IMR-90 (cell line): ENCODE measurements at regions not wholly inside any gene's neighbourhood (a gene's known extent, or its start where the extent isn't known, plus 50 kb on each side); places are given as distances from the start of the nearest gene placed in this dataset.

ENCODE experiments used
- ATAC-seq: fragments of 200-7000 bp; cut with Tn5 transposase; 2 replicates; pipeline ENCODE4 v1.9.1; 2020; ENCODE audit warnings: low read depth, mild to moderate bottlenecking, moderate library complexity
- BruUV-seq: library from RNA; stranded (reverse); fragments of 400-500 nt; replicated peaks from 2 replicates; lab custom pipeline; 2021; lab: Mats Ljungman, UMichigan
- CTCF ChIA-PET: fragments of 300-600 bp; formaldehyde crosslinking; extraction: SDS; loops from one replicate; lab custom pipeline; 2021; ENCODE audit warnings: antibody characterized with exemption; lab: Yijun Ruan, JAX
- POLR2A ChIA-PET: fragments of 300-600 bp; sonication (Branson Sonifier 250); formaldehyde crosslinking; loops from one replicate; lab custom pipeline; 2022; ENCODE audit warnings: antibody characterized with exemption; ENCODE audit not compliant: unreplicated experiment; lab: Charles Lee
- DNase-seq: peaks from one replicate; pipeline ENCODE4 v3.0.0; 2013
- H2AFZ ChIP-seq: replicated peaks from 2 replicates; pipeline ENCODE3; 2013; ENCODE audit warnings: low read length, mild to moderate bottlenecking; ENCODE audit not compliant: poor library complexity
- H2AK5ac ChIP-seq: 2 replicates; pipeline ENCODE4 v1.6.1; 2013; ENCODE audit warnings: low read depth, low read length, inconsistent platforms
- H2AK9ac ChIP-seq: replicated peaks from 2 replicates; pipeline ENCODE3; 2013; ENCODE audit warnings: mild to moderate bottlenecking, low read depth, low read length, moderate library complexity; ENCODE audit not compliant: poor library complexity
- H2BK120ac ChIP-seq: 2 replicates; pipeline ENCODE4 v1.6.1; 2013; ENCODE audit warnings: low read depth, low read length, inconsistent platforms
- H2BK15ac ChIP-seq: 3 replicates; pipeline ENCODE4 v1.6.1; 2013; ENCODE audit warnings: low read depth, low read length, inconsistent platforms
- H2BK20ac ChIP-seq: 2 replicates; pipeline ENCODE4 v1.6.1; 2013; ENCODE audit warnings: low read depth, mild to moderate bottlenecking, inconsistent platforms, low read length, moderate library complexity
- H2BK5ac ChIP-seq: 2 replicates; pipeline ENCODE4 v1.6.1; 2013; ENCODE audit warnings: mild to moderate bottlenecking, low read depth, low read length, inconsistent platforms; ENCODE audit not compliant: poor library complexity, severe bottlenecking
- H3K14ac ChIP-seq: replicated peaks from 2 replicates; pipeline ENCODE4 v1.6.1; 2013; ENCODE audit warnings: low read depth, low read length, inconsistent platforms
- H3K18ac ChIP-seq: 2 replicates; pipeline ENCODE4 v1.6.1; 2013; ENCODE audit warnings: low read depth, low read length, control low read depth
- H3K23ac ChIP-seq: 2 replicates; pipeline ENCODE4 v1.6.1; 2013; ENCODE audit warnings: low read depth, low read length, inconsistent platforms
- H3K27ac ChIP-seq: 2 replicates; pipeline ENCODE4 v1.5.1; 2013; ENCODE audit warnings: mild to moderate bottlenecking, control low read depth, low read length; ENCODE audit not compliant: insufficient read depth
- H3K27me3 ChIP-seq: 2 replicates; pipeline ENCODE4 v1.6.1; 2013; ENCODE audit warnings: low read length; ENCODE audit not compliant: control insufficient read depth, insufficient read depth
- H3K36me3 ChIP-seq: 2 replicates; pipeline ENCODE4 v1.6.1; 2013; ENCODE audit warnings: low read length, mixed read lengths; ENCODE audit not compliant: control insufficient read depth, insufficient read depth
- H3K4ac ChIP-seq: 2 replicates; pipeline ENCODE4 v1.6.1; 2013; ENCODE audit warnings: low read depth, low read length, inconsistent platforms
- H3K4me1 ChIP-seq: 2 replicates; pipeline ENCODE4 v1.6.1; 2013; ENCODE audit warnings: low read length, mixed read lengths; ENCODE audit not compliant: control insufficient read depth, insufficient read depth
- H3K4me2 ChIP-seq: 2 replicates; pipeline ENCODE4 v1.6.1; 2013; ENCODE audit warnings: low read depth, mild to moderate bottlenecking, control low read depth, low read length, moderate library complexity
- H3K4me3 ChIP-seq: 2 replicates; pipeline ENCODE4 v1.5.1; 2013; ENCODE audit warnings: low read depth, mild to moderate bottlenecking, control low read depth, low read length, moderate library complexity; ENCODE audit not compliant: insufficient read depth
- H3K56ac ChIP-seq: 2 replicates; pipeline ENCODE4 v1.6.1; 2013; ENCODE audit warnings: low read length, inconsistent platforms; ENCODE audit not compliant: insufficient read depth; ENCODE audit errors: extremely low read depth
- H3K79me1 ChIP-seq, 2 experiments: 2 replicates each; pipeline ENCODE4 v1.6.1; 2013; ENCODE audit warnings: low read length in 2 of 2, inconsistent platforms in 1 of 2, low read depth in 1 of 2
- H3K9ac ChIP-seq: 2 replicates; pipeline ENCODE4 v1.6.1; 2013; ENCODE audit warnings: low read depth, low read length, control low read depth
- H3K9me1 ChIP-seq: 2 replicates; pipeline ENCODE4 v1.6.1; 2013; ENCODE audit warnings: low read length, inconsistent platforms; ENCODE audit not compliant: insufficient read depth
- H3K9me3 ChIP-seq: 2 replicates; pipeline ENCODE4 v1.6.1; 2013; ENCODE audit warnings: low read length; ENCODE audit not compliant: control insufficient read depth, insufficient read depth
- H4K20me1 ChIP-seq: 2 replicates; pipeline ENCODE4 v1.6.1; 2013; ENCODE audit warnings: low read length, inconsistent platforms; ENCODE audit not compliant: insufficient read depth
- H4K5ac ChIP-seq: 2 replicates; pipeline ENCODE4 v1.6.1; 2013; ENCODE audit warnings: mild to moderate bottlenecking, low read depth, low read length, control low read depth
- H4K8ac ChIP-seq, 2 experiments: 2 replicates each; pipeline ENCODE4 v1.6.1; 2013; ENCODE audit warnings: low read depth in 2 of 2, low read length in 2 of 2, control low read depth in 1 of 2, inconsistent platforms in 1 of 2
- H4K91ac ChIP-seq: 2 replicates; pipeline ENCODE4 v1.6.1; 2013; ENCODE audit warnings: low read depth, low read length, inconsistent platforms; ENCODE audit not compliant: insufficient read depth
- CEBPB ChIP-seq: IDR thresholded peaks from 2 replicates; pipeline ENCODE4 v1.6.1; 2012; ENCODE audit warnings: low read depth, low read length, improper control_type of control experiment
- CHD1 ChIP-seq: IDR thresholded peaks from 2 replicates; pipeline ENCODE4 v1.6.1; 2012; ENCODE audit warnings: low read depth, low read length, improper control_type of control experiment
- ELK1 ChIP-seq: fragments of 150-350 bp; IDR thresholded peaks from 2 replicates; pipeline ENCODE4 v1.6.1; 2016; ENCODE audit warnings: low read depth, mild to moderate bottlenecking, low read length, moderate library complexity, borderline replicate concordance
- MAZ ChIP-seq: IDR thresholded peaks from 2 replicates; pipeline ENCODE4 v1.6.1; 2012; ENCODE audit warnings: low read depth, mild to moderate bottlenecking, low read length, improper control_type of control experiment, moderate library complexity, borderline replicate concordance
- NFE2L2 ChIP-seq: fragments of 150-350 bp; IDR thresholded peaks from 2 replicates; pipeline ENCODE4 v1.6.1; 2016; ENCODE audit warnings: low read depth, mild to moderate bottlenecking, low read length
- RAD21 ChIP-seq: IDR thresholded peaks from 2 replicates; pipeline ENCODE4 v1.6.1; 2012; ENCODE audit warnings: low read length, improper control_type of control experiment
- RCOR1 ChIP-seq: IDR thresholded peaks from 2 replicates; pipeline ENCODE4 v1.6.1; 2012; ENCODE audit warnings: mild to moderate bottlenecking, low read length, improper control_type of control experiment; ENCODE audit not compliant: insufficient replicate concordance
- RFX5 ChIP-seq: IDR thresholded peaks from 2 replicates; pipeline ENCODE4 v1.8.0; 2012; ENCODE audit warnings: low read depth, mild to moderate bottlenecking, low read length, moderate library complexity
- SMC3 ChIP-seq: fragments of 150-350 bp; IDR thresholded peaks from 2 replicates; pipeline ENCODE4 v1.6.1; 2016; ENCODE audit warnings: low read depth, mild to moderate bottlenecking, antibody characterized with exemption, low read length, moderate library complexity
- WGBS, 2 experiments: methylation state at CpG; one replicate each; pipeline versions ENCODE4 v1.1.5 to v1.1.7; 2013; ENCODE audit warnings: missing lambda C conversion rate in 2 of 2; ENCODE audit not compliant: insufficient read length in 1 of 2; ENCODE audit errors: extremely low coverage in 2 of 2; 5-methylcytosine and 5-hydroxymethylcytosine counted together
- dilution Hi-C: fragments of 300-500 bp; cut with HindIII; formaldehyde crosslinking; loops from one replicate; pipeline ENCODE4 v1.14.3; 2018; ENCODE audit warnings: low sequenced_read_pairs; ENCODE audit not compliant: unreplicated experiment
- in situ Hi-C: fragments of 300-500 bp; cut with MboI; formaldehyde crosslinking; loops from 3 replicates; pipeline ENCODE4 v1.14.3; 2019; ENCODE audit warnings: low sequenced_read_pairs, inconsistent platforms, mixed read lengths
- intact Hi-C: fragments of 100-400 bp; cut with micrococcal nuclease; formaldehyde crosslinking; loops from 2 replicates; pipeline ENCODE4 v1.10.0; 2022

GRCh38 chr6:55696501-55696900, 117.5 kb upstream of the HMGCLL1 start:
- Histone ChIP-seq H2AFZ (no peak overlapping the region), H2BK15ac (no peak overlapping the region), H3K4me2 (no peak overlapping the region), H4K20me1 (no peaks in the 10 kb centered on the region), H3K4me3 (no peak overlapping the region), H2AK5ac (no peak overlapping the region), H2AK9ac (no peak overlapping the region), H2BK5ac (peak overlapping the region; percentile 46), H3K4me1 (peaks cover 2% of the 10 kb centered on the region; the same call in 1 of the 2 replicates), H3K9ac (no peak overlapping the region), H3K9me1 (no peaks in the 10 kb centered on the region), H3K79me1 (no peaks in the 10 kb centered on the region), H3K4ac (no peak overlapping the region), H3K27ac (no peak overlapping the region), H4K91ac (no peak overlapping the region), H3K18ac (no peak overlapping the region), H2BK20ac (no peak overlapping the region), H4K5ac (no peak overlapping the region), H3K27me3 (no peaks in the 10 kb centered on the region), H2BK120ac (no peak overlapping the region; the same call in 1 of the 2 replicates), H3K56ac (no peak overlapping the region), H3K14ac (no peak overlapping the region), H3K23ac (no peak overlapping the region), H3K9me3 (no peaks in the 10 kb centered on the region), H3K36me3 (no peaks in the 10 kb centered on the region), H4K8ac (no peak overlapping the region; a peak in 1 of 4 replicates)
- no CpG with 5 or more reads among the region's 2 CpGs for WGBS, 2 experiments
- no TSS peak for BruUV-seq
- TF ChIP-seq RAD21, result no peak
- TF ChIP-seq CEBPB, result no peak
- no peak for TF ChIP-seq CHD1
- TF ChIP-seq ELK1, result no peak
- TF ChIP-seq RCOR1, result no peak
- TF ChIP-seq MAZ, result no peak
- no peak for TF ChIP-seq NFE2L2
- no peak for TF ChIP-seq RFX5
- no peak for TF ChIP-seq SMC3
- no peak for DNase-seq
- ATAC-seq, result 0 out of 2 replicates have a peak, but pooled peaks have one; percentile 11
- intact Hi-C loops (no loop called here), in situ Hi-C loops (no loop called here), dilution Hi-C loops (no loop called here)
- POLR2A ChIA-PET, result no interaction called here
- CTCF ChIA-PET, result no interaction called here
